Testis (tissue), 2 donors: ENCODE measurements at regions not wholly inside any gene's neighbourhood (a gene's known extent, or its start where the extent isn't known, plus 50 kb on each side); places are given as distances from the start of the nearest gene placed in this dataset.
A peak's percentile ranks its signal among the peaks of the same experiment; 100 is the strongest.

Experiments
- DNase-seq: peaks from one replicate; pipeline ENCODE4 v3.0.0-alpha.2; 2019
- H3K27ac ChIP-seq, 2 donors: fragments of 200-600 bp; sonication (generic); one replicate each; pipeline ENCODE4 v1.5.1; 2019
- H3K27me3 ChIP-seq: fragments of 200-600 bp; sonication (generic); one replicate; pipeline ENCODE4 v1.5.1; 2019
- H3K36me3 ChIP-seq: fragments of 200-600 bp; sonication (generic); one replicate; pipeline ENCODE4 v1.5.1; 2017; ENCODE audit warnings: low read depth; ENCODE audit errors: missing control alignments
- H3K4me1 ChIP-seq: fragments of 200-600 bp; sonication (generic); one replicate; pipeline ENCODE4 v1.5.1; 2019
- H3K4me3 ChIP-seq, 2 donors: fragments of 200-600 bp; sonication (generic); one replicate each; pipeline ENCODE4 v1.5.1; 2017 to 2019
- H3K9me3 ChIP-seq: fragments of 200-600 bp; sonication (generic); one replicate; pipeline ENCODE4 v1.5.1; 2017
- CTCF ChIP-seq, 3 experiments: fragments of 450-650 bp in 2 of 3; fragments of 200-600 bp in 1 of 3; sonication (generic) in 1 of 3; IDR thresholded peaks; one replicate each; pipeline ENCODE4 v1.5.1; 2016 to 2019; ENCODE audit warnings: antibody characterized with exemption in 3 of 3, mild to moderate bottlenecking in 2 of 3, moderate library complexity in 1 of 3
- POLR2A ChIP-seq: fragments of 450-650 bp; IDR thresholded peaks from one replicate; pipeline ENCODE4 v1.6.1; 2017; ENCODE audit warnings: antibody characterized with exemption, mild to moderate bottlenecking, moderate library complexity
- WGBS, 2 donors: methylation state at CpG; one replicate each; pipeline ENCODE4 v1.1.5; 2018; 5-methylcytosine and 5-hydroxymethylcytosine counted together
- intact Hi-C: fragments of 100-400 bp; cut with DNase I; formaldehyde crosslinking; loops from one replicate; pipeline ENCODE4 v1.15.1; 2023; ENCODE audit warnings: low total_unique reads

GRCh38 chr18:34480162-34480700, 229.9 kb upstream of the DTNA start:
- no peak overlapping the region for H3K27ac ChIP-seq
- H3K36me3 ChIP-seq, result no peaks in the 10 kb centered on the region
- no peaks in the 10 kb centered on the region for H3K4me1 ChIP-seq
- TF ChIP-seq CTCF (IDR thresholded peaks at IDR 0.05) (no peak), POLR2A (no peak)
- H3K9me3 ChIP-seq, result no peaks in the 10 kb centered on the region
- intact Hi-C loops, result no loop called here
- 68 to 73% methylated on average over 4 of the region's 4 CpGs for WGBS, 2 donors
- H3K27me3 ChIP-seq, result no peaks in the 10 kb centered on the region
- DNase-seq, result no peak
- H3K4me3 ChIP-seq, result no peak overlapping the region

DNA sequence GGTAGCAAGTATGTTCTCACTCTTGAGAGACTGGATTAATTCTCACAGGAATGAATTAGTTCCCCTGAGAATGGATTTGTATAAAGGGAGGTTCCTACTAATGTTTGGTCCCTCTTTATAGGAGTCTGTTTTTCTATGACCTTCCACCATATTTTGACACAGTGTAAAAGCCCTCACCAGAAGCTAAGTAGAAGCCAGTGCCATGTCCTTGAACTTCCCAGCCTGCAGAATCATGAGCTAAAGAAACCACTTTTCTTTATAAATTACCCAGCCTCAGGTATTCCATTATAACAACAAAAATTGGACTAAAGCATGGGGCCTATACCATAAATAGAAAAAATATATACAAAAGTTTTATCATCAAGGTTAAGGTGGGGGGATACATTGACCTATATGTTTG, 227.9 kb upstream of the DTNA start:
- Histone ChIP-seq H3K4me1 (no peaks in the 10 kb centered on the region), H3K27ac (no peak overlapping the region), H3K27me3 (no peaks in the 10 kb centered on the region), H3K4me3 (no peak overlapping the region), H3K36me3 (no peaks in the 10 kb centered on the region), H3K9me3 (no peaks in the 10 kb centered on the region)
- intact Hi-C loops, result no loop called here
- no peak for DNase-seq
- TF ChIP-seq POLR2A (no peak), CTCF (IDR thresholded peaks at IDR 0.05) (no peak)

DNA sequence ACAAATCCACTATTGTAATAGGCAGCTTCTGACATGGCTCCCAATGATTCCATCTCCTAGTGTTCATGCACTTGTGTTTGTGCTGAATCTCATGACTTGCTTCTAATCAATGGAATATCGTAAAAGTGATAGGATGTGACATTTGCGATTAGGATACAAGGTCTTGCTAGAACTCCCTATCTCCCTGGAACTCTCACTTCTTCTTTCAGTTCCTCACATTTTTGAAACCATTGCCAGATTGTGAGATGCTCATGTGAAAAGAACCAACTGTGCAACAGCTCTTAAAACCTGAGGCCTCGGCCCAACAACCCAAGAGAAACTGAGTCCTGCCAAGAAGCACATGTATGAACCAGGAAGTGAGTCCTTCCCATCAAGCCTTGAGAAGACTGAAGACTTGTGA, 226.9 kb upstream of the DTNA start:
- Histone ChIP-seq H3K4me3 (no peak overlapping the region), H3K27me3 (no peaks in the 10 kb centered on the region), H3K4me1 (no peaks in the 10 kb centered on the region), H3K27ac (no peak overlapping the region), H3K9me3 (no peaks in the 10 kb centered on the region), H3K36me3 (no peaks in the 10 kb centered on the region)
- no peak for DNase-seq
- TF ChIP-seq POLR2A, result no peak
- intact Hi-C loops, result no loop called here
- WGBS, 2 donors, result 82 to 85% methylated on average over 3 of the region's 3 CpGs

- Histone ChIP-seq H3K27me3 (no peaks in the 10 kb centered on the region), H3K4me3 (no peak overlapping the region), H3K9me3 (no peaks in the 10 kb centered on the region), H3K36me3 (no peaks in the 10 kb centered on the region), H3K4me1 (no peaks in the 10 kb centered on the region), H3K27ac (no peak overlapping the region)
- WGBS, 2 donors, result 41 to 54% methylated on average over 2 of the region's 2 CpGs
- no peak for DNase-seq
- intact Hi-C loops, result no loop called here
- TF ChIP-seq CTCF (IDR thresholded peaks at IDR 0.05) (no peak), POLR2A (no peak)
These were observed 218.4 kb upstream of the DTNA start for GRCh38 chr18:34491719-34492118.

DNA sequence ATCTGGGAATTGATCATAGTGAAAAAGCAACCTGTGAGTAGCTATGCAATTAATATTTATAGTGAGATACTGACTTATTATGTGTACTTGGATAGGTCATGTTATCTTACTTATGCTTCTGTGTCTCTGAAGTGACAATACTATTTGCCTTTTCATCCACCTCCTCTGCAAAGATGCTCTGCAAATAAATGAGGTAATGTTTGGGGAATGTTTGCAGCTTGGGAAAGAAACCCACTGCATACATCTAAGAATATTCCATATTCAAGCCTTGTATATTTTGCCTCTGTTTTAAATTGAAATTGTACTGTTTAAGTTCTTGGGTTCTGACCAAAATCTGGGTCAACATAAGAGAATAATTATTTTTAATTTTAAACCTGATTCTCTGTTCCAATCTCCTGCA, 217.4 kb upstream of the DTNA start:
- no peaks in the 10 kb centered on the region for H3K27me3 ChIP-seq
- H3K9me3 ChIP-seq, result no peaks in the 10 kb centered on the region
- H3K27ac ChIP-seq, result peak overlapping the region; percentile 79 to 87
- no peaks in the 10 kb centered on the region for H3K4me1 ChIP-seq
- no peak for DNase-seq
- peak overlapping the region in 1 of 2 donors; percentile 75 for H3K4me3 ChIP-seq
- intact Hi-C loops, result no loop called here
- TF ChIP-seq CTCF (IDR thresholded peaks at IDR 0.05) (no peak), POLR2A (no peak)
- H3K36me3 ChIP-seq, result no peaks in the 10 kb centered on the region
